AG04449 (cell line): ENCODE measurements at regions not wholly inside any gene's neighbourhood (a gene's known extent, or its start where the extent isn't known, plus 50 kb on each side); places are given as distances from the start of the nearest gene placed in this dataset.
"Not testable (repeated sequence)": the region's sequence is repeated elsewhere in the genome, so short reads cannot be mapped to it uniquely, and the experiment has no call there.

Source experiments
- CTCF ChIA-PET: fragments of 350-600 bp; formaldehyde crosslinking; extraction: SDS; loops from one replicate; lab custom pipeline; 2021; ENCODE audit warnings: antibody characterized with exemption; lab: Yijun Ruan, JAX
- POLR2A ChIA-PET: fragments of 400-600, 350-600 bp; formaldehyde crosslinking; extraction: SDS; loops from one replicate; lab custom pipeline; 2020; ENCODE audit warnings: antibody characterized with exemption, inconsistent platforms; lab: Yijun Ruan, JAX
- DNase-seq: peaks from one replicate; pipeline ENCODE4 v3.0.0-alpha.2; 2010; ENCODE audit warnings: low read depth, low spot score
- H3K4me3 ChIP-seq: 2 replicates; pipeline ENCODE4 v1.5.1; 2011; ENCODE audit warnings: low read depth, mild to moderate bottlenecking, control low read depth, low read length
- TF ChIP-seq, protein P1 (sequence below): IDR thresholded peaks from one replicate; pipeline ENCODE4 v1.5.1; 2011; ENCODE audit warnings: mild to moderate bottlenecking, moderate library complexity, low read length, control low read depth, inconsistent platforms; ENCODE audit not compliant: insufficient read depth; ENCODE audit errors: missing control alignments

DNA sequence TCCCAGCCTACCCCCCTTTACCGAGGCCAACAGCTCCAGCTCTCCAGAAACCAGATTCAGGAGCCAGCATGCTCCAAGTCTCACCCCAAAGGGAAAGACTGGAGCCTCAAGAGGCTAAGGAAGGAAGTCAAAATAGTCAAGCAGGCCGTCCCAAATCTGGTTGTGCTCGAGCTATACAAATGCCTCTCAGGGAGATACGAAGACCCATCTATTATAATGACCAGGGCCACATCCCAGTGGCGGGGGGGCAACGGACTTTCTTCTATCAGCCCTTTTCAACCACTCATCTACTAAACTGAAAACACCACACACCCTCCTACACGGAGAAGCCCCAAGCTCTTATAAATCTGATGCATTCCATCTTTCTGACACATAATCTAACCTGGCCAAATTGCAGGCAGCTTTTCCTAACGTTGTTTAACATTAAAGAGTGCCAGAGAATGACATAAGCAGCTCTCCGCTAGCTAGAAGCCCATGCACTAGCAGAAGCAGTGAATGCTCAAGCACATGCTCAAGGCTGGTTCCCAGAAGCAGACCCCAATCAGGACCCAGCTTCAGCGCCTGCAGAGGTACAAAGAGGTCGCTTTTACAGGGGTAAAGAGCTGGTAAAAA, 104.6 kb upstream of the ZNF98 start:
- no peak for DNase-seq

DNA sequence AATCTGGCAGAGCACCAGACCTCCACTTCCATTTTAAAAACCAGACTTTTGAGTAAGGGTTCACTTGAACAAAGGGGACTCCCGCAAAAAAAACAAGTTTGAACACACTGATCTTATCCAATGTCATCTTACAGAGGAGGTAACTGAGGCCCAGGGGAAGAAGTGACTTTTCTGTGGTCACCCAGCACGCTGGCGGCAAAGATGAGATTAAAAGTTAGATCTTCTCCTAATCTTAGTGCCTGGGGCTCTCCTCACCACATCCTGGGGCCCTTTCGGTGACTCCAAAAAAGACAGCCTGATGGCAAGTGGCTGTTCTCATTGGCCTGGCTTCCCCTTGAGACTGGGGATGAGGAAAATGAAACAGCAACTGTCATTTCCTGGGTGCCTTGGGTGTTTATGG, 101.8 kb upstream of the ZNF98 start:
- TF ChIP-seq, protein P1, sequence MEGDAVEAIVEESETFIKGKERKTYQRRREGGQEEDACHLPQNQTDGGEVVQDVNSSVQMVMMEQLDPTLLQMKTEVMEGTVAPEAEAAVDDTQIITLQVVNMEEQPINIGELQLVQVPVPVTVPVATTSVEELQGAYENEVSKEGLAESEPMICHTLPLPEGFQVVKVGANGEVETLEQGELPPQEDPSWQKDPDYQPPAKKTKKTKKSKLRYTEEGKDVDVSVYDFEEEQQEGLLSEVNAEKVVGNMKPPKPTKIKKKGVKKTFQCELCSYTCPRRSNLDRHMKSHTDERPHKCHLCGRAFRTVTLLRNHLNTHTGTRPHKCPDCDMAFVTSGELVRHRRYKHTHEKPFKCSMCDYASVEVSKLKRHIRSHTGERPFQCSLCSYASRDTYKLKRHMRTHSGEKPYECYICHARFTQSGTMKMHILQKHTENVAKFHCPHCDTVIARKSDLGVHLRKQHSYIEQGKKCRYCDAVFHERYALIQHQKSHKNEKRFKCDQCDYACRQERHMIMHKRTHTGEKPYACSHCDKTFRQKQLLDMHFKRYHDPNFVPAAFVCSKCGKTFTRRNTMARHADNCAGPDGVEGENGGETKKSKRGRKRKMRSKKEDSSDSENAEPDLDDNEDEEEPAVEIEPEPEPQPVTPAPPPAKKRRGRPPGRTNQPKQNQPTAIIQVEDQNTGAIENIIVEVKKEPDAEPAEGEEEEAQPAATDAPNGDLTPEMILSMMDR: no peak
- DNase-seq: no peak
- ChIA-PET POLR2A (no interaction called here), CTCF (no interaction called here)
- no peak overlapping the region for H3K4me3 ChIP-seq

More for the DNA sequence above, 104.6 kb upstream of the ZNF98 start:
- ChIA-PET POLR2A (no interaction called here), CTCF (no interaction called here)
- H3K4me3 ChIP-seq: no peak overlapping the region
- TF ChIP-seq, protein P1: no peak

DNA sequence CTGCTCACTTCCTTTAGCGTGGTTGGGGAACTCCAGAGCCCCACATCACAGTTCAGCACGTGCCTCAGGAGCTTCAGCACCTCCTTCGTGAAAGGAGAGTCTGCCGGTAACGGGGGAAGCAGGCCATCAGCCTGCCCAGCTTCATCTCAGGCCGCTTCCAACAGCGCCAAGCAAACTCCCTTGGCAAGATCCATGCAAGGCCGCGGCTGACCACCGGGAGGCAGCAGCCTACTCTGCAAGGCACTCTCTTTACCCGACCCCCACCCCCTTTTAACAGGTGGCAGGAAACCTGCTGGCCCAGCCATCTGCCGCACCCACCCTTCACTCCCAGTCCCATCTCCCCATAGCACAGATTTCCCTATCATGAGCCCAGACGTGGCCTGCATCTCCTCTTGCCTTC, 97.4 kb upstream of the ZNF98 start:
- CTCF ChIA-PET, POLR2A ChIA-PET, H3K4me3 ChIP-seq, DNase-seq: not testable (repeated sequence)

DNA sequence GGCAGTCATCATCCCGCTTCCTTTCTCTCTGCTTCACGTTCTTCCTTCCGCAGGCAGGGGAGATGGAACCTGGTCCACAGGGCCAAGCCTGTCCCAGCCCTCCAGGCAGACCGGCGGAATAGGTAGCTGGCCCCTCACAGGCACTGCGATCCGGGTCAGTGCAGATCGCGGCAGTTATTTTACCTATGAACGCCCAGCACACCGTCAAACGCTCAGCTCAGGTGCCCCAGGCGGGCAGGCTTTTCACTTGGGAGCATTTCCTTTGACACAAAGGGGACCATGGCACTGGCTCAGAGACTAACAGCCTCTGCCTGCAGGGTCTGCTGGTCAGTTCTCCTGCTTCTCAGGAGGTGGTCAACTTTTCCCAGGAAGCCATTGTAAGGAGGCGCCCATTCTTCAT, 97.0 kb upstream of the ZNF98 start:
- no peak for DNase-seq
- TF ChIP-seq, protein P1: no peak
- ChIA-PET CTCF (no interaction called here), POLR2A (no interaction called here)
- H3K4me3 ChIP-seq: no peak overlapping the region

DNA sequence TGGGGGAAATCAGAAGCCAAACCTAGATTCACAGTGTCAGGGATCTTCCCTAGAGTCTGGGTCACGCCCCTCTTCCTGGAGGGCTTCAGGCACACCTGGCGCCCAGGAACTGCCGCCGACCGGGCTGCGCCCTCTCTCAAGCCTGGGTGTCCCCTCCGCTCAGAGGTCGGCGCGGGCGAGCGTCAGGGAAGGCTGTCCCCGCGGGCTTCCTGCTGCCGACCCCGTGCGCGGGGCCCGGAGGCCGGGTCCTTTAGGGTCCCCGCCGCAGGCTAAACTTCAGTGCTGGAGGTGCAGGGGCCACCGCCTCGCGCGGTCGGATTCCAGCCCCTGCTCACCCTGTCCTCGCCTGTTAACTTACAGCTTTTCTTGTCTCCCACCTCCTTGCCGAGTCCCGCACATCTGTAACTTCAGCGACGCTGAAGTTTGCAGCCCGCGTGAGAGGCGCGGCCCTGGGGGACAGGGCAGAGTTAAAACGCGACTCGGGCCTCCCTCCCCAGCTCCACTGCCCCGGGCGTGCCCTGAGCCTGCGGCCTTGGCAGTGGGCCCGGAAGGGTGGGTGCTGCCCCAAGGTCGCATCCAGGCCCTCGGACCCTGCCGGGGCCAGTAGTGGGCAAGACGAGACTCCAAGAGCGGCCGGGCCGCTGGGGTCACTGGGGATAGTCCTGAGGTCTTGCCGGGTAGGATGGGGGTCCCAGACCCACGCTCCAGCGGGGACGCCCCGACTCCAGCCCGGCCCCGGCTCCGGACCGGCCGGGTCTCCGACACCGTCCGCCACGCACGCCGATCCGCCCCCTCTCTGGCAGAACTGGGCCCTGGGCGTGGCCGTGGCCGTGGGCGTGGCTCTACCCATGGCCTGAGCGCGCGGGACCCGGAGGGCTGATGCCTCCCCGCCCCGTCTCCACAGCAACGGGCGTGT, 95.6 kb upstream of the ZNF98 start:
- H3K4me3 ChIP-seq: no peak overlapping the region
- DNase-seq: no peak
- TF ChIP-seq, protein P1: no peak
- POLR2A ChIA-PET: no interaction called here
- CTCF ChIA-PET: no interaction called here

DNA sequence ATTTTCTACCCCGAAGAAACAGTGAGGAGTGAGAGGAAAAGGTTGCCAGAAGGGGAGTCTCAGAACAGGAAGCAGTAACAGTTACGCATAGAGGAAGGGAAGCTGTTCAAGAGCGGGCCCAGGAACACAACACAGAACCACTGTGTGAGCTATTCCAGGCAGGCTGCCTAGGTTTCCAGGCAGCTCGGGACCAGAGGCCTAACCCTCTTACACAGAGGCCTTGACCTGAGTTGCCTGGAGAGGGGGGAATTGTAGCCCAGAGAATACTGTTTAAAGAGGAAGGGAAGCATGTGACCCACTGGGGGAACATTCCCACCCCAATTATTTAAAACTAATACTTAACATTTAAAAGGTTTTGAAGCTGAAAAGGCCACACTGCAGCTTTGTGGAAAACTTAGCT, 93.3 kb upstream of the ZNF98 start:
- H3K4me3 ChIP-seq: no peak overlapping the region
- ChIA-PET CTCF (no interaction called here), POLR2A (no interaction called here)
- DNase-seq: no peak
- TF ChIP-seq, protein P1: no peak
